ENCODE measurements at regions not wholly inside any gene's neighbourhood (a gene's known extent, or its start where the extent isn't known, plus 50 kb on each side); places are given as distances from the start of the nearest gene placed in this dataset.

DNA sequence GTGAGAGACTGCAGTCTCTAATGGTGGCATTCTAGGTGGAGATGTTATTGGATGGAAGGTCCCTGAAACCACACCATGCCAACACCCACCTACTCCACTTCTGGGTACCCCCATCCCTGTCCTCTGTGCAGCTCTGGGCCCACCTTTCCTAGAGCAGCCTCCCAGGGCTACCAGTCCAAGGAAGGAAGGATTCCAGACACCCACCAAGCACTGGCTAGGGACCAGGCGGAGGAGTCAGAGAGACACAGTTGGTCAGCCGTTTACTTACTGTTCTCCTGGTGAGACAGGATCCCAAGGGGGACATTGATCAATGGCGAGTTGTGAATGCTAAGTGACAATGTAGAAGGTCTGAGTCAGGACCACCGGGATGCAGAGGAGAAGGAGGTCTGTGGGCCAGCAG is 151.6 kb downstream of the TTC32 start:
- DNase-seq (ENCODE audit: extremely low read depth in 1 of 2, low read depth in 1 of 2) = no peak

DNA sequence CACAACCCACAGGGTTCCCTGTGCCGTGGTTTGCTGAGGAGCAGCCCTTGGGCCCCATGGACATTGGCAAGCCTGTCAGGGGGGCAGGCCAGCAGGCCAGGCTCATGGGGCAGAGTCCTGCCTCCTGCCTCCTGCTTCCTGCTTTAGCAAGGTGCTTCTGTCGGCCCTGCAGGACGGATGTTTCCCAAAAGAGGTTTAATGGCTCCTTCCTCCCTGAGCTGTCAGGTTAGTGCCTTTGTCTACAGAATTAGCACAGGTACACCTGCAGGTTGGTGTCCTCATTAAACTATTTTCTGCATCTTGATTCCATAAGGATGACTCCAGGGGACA is 152.3 kb downstream of the TTC32 start:
- DNase-seq (ENCODE audit: extremely low read depth in 1 of 2, low read depth in 1 of 2) = no peak

DNA sequence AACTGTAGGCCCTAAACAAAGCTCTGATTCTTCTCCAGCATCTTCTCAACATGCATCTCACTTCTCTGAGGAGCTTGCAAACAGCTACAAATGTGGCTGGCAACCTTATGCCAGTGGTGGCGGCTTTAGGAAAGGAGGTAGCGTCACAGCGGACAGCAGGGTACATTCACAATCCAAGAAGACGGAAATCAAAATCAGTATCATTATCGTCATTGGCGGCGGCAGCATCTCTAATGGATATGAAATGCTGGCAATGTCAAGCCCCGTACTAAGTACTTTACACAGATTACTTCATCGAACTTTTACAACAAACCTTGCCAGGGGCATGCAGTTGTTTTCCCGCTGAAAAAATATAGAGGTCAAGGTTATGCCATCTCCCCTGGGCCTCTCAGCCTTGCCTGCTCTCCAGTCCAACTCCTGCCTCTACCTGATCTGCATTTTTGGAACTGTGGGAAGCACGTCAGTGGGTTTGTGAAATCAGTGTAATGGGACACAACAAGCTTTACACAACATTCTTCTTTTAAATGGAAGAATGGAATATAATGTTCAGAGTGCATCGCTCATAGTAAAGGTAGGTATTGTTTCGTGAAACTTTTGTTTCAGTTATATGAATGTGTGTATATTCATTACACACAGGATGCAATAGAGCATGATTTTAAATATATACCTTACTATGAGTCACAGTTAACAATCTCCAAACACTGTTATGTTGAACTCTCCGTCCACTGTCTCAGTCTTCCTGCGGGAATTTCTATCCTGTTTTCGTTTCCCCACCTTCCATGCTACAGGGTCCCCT is 152.9 kb downstream of the TTC32 start:
- DNase-seq (ENCODE audit: extremely low read depth in 1 of 2, low read depth in 1 of 2) = no peak

DNA sequence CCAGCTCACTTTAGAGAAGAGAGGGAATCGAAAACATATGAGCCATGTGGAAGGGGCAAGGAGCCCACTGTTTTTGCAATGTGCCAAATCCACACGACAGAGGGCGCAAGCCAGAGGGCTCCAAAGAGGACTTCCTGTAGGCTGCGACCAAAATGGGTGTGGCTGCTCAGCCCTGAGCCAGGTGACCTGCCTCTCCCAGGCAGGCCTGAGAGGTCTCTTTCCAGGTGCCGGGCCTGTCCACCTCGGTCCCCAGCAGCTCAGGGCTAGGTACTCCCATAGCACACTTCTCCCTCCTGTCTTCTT is 153.8 kb downstream of the TTC32 start:
- no peak for DNase-seq (ENCODE audit: extremely low read depth in 1 of 2, low read depth in 1 of 2)

DNA sequence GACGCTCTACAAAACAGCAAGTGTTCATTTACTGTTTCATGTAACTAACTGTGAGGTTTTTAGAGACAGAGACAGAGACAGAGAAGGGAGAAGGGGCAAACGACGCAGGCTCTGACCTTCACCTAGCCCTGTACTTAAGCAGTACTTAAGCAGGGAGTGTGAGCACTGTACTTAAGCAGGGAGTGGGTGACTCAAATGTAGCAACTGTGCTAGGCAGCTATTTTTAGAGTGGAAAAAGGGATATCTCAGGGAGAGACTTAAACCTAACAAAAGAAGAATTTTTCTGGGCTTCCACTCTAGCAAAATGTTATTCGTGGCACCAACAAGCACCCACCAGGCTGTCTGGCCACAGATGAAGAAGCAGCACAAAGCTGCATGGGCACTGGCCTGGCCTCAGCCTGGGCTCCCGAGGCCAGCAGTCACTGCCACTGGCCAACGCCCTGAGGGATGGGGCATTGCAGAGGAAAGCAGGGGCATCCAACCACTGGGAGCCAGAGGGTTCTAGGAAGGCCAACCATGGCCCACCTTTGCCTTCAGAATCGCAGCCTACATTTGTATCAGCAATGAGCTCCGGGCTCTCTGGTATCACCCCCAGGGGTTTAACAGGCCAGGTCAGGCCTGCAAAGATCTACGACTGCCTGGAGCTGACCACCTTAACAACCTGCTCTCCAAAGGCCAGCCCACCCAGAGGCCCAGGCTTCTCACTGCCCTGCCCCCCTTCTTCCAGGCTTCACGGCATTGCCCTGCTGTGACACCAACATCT is 154.3 kb downstream of the TTC32 start:
- no peak for DNase-seq (ENCODE audit: extremely low read depth in 1 of 2, low read depth in 1 of 2)

DNA sequence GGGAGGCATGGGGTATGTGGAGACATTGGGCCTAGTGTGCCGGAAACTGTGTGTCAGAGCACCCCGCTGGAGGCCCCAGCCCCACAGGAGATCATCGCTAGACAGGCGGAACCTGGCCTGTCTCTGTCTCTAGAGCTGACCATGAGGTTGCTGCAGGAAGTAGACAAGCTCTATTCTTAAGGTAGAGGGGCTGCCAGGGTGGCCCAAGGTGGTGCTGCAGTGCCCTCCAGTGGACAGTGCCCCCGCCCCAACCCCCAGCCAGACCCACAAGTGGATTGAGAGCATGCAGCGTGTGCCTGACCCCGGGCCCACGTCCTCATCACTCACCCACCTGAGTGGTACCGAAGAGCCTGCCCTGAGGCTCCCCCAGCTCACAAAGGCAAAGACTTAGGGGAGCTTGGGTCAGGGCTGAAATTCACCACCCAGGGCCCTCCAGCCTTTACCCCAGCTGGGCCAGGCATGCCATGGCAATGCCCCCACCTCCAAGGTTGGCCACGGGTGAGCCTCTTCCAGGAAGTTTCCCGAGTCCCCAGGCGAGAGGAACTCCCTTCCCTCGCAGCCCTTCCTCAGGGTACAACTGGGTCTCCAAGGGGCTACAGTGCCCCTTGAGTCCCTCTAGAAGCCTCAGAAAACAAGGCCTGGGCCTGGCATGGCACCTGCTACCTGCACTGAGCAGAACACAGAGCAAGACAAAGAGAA is 155.0 kb downstream of the TTC32 start:
- no peak for DNase-seq (ENCODE audit: extremely low read depth in 1 of 2, low read depth in 1 of 2)

DNA sequence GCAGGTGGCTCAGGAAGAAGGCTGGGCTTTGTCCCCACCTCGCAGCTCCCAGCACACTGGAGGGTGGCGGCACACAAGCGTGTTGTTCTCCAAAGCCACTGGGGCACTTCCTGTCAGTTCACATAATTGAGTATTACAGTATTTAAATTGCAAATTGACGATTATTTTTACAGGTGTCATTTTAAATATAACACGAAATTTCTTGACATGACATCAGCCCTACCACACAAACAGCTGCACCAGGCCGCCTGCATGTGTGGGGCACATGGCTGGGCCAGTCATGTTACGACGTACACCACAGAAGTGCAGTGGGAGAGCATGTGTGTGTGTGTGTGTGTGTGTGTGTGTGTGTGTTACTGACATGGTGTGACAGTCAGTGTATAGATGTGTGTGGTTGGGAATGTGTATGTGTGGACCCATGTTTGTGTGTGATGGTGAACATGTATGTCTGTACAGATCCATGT is 155.6 kb downstream of the TTC32 start:
- DNase-seq (ENCODE audit: extremely low read depth in 1 of 2, low read depth in 1 of 2) = no peak

DNA sequence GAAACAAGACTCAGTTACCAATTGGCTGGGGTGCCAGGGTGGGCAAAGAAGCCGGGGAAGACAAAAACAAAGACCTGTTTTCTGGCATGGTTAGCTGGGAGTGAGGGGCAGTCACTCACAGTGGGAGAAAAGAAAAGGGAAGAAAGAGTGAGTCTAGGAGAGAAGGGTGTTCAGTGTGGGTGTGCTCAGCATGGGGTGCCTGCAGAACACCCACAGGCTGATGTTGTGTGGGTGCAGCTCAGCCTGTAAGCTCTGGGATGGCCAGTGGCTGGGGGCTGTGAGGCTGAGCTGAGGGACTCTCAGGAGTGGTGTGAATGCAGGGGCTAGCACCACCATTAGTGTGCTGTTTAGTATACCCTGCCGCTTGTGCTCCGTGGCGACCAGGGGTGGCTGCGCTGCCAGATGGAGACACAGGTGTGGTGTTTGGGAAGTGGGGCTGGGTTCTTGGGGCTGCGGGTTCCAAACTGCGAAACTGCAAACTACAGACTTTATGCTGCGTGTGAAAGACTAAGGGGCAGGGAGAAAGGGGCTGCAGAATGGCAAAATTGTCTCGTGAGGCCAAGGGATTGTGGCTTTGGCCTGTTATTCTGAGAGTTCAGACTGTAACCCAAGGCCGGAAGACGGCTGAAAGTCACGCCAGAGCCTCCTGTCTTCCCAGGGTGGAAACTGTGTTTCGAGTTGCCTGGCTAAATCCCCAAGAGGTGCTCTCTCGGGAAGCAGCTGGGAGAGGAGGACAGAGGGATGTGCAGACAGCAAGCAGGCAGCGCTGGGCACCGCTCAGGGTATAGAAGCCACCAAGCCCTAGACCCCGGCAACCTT is 156.3 kb downstream of the TTC32 start:
- DNase-seq (ENCODE audit: extremely low read depth in 1 of 2, low read depth in 1 of 2) = no peak

DNA sequence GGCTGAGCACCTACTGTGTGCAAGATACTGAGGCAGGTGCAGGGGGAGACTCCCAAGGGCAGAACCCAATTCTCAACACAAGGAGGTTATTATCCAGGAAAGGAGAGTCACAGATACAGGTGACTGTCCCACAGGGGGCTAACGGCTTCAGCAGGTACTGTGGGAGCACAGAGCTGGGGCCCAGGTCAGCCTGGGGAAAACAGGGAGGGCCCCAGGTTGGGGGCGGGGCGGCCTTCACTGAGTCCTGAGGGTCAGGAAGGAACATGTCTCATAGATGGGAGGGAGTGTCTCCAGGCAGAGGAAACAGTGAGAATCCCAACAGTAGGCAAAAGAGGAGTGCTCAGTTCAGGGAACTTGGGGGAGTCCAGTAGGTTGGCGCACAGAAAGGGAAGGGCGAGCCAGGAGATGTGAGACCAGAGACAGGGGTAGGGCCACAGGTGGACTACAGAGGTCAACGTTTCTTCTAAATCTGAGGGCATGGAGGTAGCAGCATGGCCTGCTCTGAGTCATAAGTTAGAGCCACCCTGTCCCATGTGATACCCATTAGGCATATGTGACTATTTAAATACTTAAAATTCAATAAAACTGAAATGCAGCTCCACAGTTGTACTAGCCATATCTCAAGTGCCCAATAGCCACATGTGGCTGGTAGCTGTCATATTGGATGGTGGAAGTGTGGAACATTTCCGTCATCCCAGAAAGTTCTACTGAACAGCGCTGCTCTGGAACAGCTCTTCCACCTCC is 157.2 kb downstream of the TTC32 start:
- no peak for DNase-seq (ENCODE audit: extremely low read depth in 1 of 2, low read depth in 1 of 2)

DNA sequence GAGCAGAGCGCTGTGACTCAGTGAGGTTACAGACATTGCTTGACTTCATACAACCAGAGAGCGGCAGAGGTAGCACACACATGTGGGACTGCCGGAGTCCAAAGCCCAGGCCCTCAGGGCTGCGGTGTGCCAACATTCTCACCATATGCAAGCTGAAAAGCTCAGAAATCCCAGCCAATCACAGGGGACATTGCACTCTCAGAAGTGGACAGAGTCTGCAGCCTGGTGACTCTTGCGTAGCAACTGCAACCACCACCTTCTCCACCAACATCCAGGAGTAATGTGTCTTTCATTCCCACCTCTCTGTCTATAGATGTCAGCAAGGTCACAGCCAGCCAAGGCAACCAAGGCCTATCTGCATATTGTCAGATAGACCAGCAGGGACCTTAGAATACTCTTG is 158.1 kb downstream of the TTC32 start:
- DNase-seq (ENCODE audit: extremely low read depth in 1 of 2, low read depth in 1 of 2) = no peak

DNA sequence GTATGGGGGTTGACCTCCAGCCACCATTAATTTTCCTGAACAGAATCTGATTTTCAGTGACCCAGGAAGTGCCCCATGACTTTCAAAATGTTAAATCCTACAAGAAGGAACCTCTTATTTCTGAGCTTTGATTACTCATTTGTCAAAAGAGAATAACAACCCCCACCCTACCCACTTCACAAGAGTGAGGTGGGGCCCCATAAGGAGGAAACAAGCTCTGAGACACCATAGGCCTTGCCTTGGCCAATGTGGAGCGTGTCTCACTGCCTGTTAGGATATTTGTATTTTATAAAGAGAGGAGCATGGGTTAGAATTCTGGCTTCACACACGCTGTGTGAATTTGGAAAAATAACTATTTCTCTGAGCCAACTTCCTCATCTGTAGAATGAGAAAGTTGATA is 158.9 kb downstream of the TTC32 start:
- no peak for DNase-seq (ENCODE audit: extremely low read depth in 1 of 2, low read depth in 1 of 2)

DNA sequence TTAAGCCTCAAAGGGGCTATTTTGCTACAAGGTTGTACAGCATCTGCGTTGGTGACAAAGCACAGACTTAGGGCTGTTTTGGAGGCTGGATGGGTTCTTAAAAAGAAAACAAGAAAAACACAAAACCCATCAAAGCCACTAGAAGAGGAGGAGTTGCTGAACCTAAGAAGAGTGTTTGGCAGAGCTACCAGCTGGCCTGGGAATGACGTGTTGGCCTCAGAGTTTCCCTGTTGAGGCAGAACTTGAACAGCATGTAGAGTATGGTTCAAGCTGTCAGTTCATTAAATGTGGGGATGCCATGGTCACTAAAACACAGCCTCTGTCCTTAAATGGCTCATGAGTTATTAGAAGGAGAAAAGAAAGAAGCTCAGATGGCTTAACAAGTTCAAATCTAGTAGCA is 162.5 kb downstream of the TTC32 start:
- no peak for DNase-seq (ENCODE audit: extremely low read depth in 1 of 2, low read depth in 1 of 2)

DNA sequence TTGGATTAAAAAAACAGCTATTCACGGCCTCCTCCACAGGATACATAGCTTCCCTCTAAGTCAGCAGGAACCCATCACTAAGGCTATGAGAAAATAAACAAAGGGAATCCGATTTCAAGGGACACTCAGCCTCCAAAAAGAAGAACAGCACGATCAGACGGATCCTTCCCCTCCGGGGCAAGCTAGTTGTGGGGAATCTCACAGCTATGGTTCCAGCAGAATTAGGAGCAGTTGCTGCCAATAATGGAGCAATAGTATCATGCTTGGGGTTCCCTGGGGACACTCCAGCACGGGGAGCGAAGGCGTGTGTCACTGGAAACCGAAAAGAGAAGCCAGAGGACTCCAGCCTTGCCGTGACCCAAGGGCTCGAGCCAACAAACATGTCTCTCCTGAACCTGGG is 163.1 kb downstream of the TTC32 start:
- no peak for DNase-seq (ENCODE audit: extremely low read depth in 1 of 2, low read depth in 1 of 2)

DNA sequence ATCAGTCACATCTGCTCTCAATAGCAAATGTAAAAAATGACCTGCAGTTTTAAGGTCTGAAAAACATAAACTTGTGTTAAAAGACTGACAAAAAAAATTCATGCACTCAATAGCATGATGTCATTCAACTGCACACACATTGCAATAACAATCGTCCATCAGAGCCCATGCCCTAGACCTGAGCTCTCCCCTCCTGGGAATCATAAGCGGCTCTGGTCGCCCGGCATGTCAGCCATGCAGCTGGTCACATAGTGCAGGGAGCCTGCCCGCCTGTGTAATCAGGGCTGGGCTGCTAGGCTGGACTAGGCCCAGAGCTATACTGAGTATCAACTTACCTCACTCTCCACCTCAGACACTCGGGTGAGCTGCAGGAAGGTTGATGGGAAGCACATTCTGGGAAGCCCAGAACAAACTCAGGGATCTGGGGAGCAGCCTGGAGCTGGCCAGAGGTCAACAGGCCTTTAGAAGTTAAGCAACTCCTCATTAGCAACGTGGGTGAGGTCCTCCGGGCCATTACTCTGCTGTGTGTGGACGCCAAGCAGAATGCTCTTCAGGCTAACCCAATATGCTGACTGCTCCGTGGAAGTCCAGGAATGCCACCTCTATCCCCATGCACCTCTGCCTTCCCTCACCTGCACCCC is 165.5 kb downstream of the TTC32 start:
- no peak for DNase-seq (ENCODE audit: extremely low read depth in 1 of 2, low read depth in 1 of 2)

DNA sequence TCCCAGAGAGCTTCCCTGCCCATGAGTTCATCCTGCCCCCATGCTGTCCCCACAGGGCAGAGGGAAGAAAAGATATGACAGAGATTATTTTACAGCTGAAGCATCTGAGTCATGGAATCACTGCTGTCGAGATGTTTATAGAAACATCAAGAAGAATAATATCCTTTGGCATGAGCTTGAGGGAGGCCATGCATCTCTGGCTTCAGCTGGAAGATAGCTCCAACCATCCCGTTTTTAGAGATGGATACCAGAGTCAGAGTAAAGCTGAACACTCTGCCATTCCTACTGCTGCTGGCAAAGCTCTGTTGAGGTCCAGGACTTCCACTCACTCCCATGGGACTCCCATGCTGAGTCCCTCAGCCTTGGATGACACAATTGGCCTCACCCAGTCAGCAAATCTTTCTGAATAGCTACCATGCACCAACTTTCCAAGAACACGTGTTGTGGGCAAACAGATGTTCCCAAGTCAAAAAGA is 167.8 kb downstream of the TTC32 start:
- no peak for DNase-seq (ENCODE audit: extremely low read depth in 1 of 2, low read depth in 1 of 2)

DNA sequence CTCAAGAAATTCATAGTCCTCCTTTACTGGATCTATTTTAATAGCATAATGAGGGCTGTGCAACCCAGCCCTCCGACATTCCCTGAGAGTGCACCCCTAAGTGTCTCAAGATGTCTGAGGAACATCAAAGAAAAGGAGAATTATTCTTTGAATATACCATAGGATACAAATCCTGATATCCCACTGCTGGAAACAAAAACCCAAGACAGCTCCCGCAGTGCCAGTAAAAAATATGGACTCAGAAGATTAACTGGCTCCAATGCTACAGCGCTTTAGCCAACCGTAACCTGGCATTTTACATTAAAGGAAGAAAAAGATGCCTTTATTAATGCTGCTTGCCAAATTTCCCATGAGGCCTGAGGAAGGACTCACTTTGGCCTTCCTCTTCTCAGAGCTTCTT is 168.4 kb downstream of the TTC32 start:
- DNase-seq (ENCODE audit: extremely low read depth in 1 of 2, low read depth in 1 of 2) = no peak

DNA sequence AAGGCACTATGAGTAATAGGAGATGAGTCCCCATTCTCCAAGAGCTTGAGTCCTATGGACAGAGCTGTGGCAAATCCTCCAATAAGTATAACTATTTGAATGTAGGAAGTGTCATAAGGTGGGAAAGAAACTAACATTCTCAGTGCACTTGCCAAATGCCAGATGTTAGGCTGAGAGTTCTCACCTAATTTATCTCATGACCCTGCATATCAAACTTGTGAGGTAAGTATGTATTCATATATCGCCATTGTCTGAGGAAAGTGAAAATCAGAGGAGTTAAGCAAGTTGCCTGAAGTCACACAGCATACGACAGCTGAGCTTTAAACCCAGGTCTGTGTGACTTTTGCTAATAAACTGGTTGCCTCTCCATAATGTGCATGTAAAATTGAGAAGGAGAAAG is 169.5 kb downstream of the TTC32 start:
- DNase-seq (ENCODE audit: extremely low read depth in 1 of 2, low read depth in 1 of 2) = no peak

DNA sequence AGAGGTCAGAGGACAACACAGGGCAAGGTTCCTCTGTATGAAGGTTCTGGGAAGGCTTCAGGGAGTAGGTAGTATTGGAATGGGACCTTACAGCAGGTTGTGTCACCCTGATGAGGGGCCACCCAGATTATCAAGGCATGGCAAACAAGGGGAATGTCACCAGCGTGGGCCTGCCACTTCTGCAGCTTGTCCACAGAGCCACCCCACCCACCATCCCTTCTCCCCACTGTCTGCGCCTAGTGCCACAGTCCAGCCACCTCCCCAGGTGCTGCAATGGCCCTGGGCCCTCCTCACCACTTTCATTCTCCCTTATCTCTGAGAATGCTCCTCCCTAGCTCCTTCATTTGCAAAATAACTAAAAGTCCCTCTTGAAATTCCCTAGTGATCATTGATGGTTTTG is 170.3 kb downstream of the TTC32 start:
- no peak for DNase-seq (ENCODE audit: extremely low read depth in 1 of 2, low read depth in 1 of 2)

DNA sequence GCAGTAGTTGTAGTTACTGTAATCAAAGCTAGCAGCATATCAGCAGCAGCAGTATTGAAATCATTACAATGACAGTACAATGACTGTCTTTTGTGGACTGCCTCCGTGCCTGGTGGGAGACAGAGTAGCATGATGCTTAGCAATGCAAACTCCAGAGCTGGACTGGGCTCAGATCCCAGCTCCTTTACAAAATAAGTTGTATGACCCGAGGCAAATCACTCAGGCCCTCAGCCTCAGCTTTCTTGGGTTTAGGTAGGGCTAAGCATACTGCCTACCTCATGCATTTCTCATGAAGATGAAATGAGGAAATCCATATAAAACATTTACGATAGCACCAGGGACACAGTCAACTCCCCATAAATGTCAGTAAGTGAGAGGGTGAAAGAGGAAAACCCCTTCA is 170.7 kb downstream of the TTC32 start:
- DNase-seq (ENCODE audit: extremely low read depth in 1 of 2, low read depth in 1 of 2) = no peak

DNA sequence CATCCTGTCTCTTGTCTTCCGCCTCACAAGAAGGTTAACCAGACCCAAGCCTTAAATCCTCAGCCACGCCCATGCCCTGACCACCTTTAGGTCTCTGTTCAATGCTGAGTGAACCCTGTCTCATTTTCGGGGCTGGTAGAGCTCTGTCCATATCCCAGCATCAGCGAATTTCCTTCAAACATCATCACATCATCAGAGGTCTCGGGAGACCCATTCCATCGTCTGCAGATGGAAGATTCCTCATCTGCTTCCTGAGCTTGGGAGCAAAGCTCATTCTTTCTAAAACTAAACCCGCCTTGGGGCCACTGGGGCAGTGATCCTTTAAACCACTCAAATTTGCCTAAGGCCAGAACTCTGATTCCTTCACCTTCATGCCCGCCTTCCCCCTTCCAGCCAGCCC is 173.7 kb downstream of the TTC32 start:
- DNase-seq (ENCODE audit: extremely low read depth in 1 of 2, low read depth in 1 of 2) = no peak

All from activated CD8-positive, alpha-beta memory T cell treated with anti-CD3 and anti-CD28 coated beads for 1 hour (primary cell).